Esophagus muscularis mucosa (tissue), 4 donors: ENCODE measurements at regions not wholly inside any gene's neighbourhood (a gene's known extent, or its start where the extent isn't known, plus 50 kb on each side); places are given as distances from the start of the nearest gene placed in this dataset.

Experiments
- DNase-seq: peaks from one replicate; pipeline ENCODE4 v3.0.0-alpha.2; 2017; ENCODE audit errors: extremely low spot score
- H3K27ac ChIP-seq, 4 donors: fragments of 200-600 bp; sonication (generic); replicated peaks in 1 of 4; 1 replicate in 3 of 4; 2 replicates in 1 of 4; pipeline ENCODE4 v1.5.1; 2016 to 2019; ENCODE audit warnings: mild to moderate bottlenecking in 1 of 4
- H3K27me3 ChIP-seq, 4 donors: fragments of 200-600 bp; sonication (generic); one replicate each; pipeline versions ENCODE4 v1.5.1 to v1.6.0; 2016 to 2019
- H3K36me3 ChIP-seq, 4 donors: fragments of 200-600 bp; sonication (generic); one replicate each; pipeline ENCODE4 v1.5.1; 2016 to 2019
- H3K4me1 ChIP-seq, 4 donors: fragments of 200-600 bp; sonication (generic); one replicate each; pipeline ENCODE4 v1.5.1; 2016 to 2019
- H3K4me3 ChIP-seq, 4 donors: fragments of 200-600 bp; sonication (generic); 1 replicate in 2 of 4; 2 replicates in 2 of 4; pipeline ENCODE4 v1.5.1; 2016 to 2019; ENCODE audit warnings: mild to moderate bottlenecking in 4 of 4, moderate library complexity in 1 of 4
- H3K9me3 ChIP-seq, 4 donors: fragments of 200-600 bp; sonication (generic); 1 replicate in 3 of 4; 2 replicates in 1 of 4; pipeline ENCODE4 v1.5.1; 2016 to 2019
- CTCF ChIP-seq, 3 experiments: fragments of 200-600 bp in 2 of 3; fragments of 450-650 bp in 1 of 3; sonication (generic) in 2 of 3; IDR thresholded peaks; one replicate each; pipeline ENCODE4 v1.5.1; 2017 to 2019; ENCODE audit warnings: antibody characterized with exemption in 3 of 3, mild to moderate bottlenecking in 2 of 3, moderate library complexity in 1 of 3
- EP300 ChIP-seq: sonication (generic); formaldehyde crosslinking; IDR thresholded peaks from one replicate; pipeline ENCODE4 v1.6.1; 2017; ENCODE audit warnings: antibody characterized with exemption
- POLR2A ChIP-seq: fragments of 450-650 bp; IDR thresholded peaks from one replicate; pipeline ENCODE4 v1.6.1; 2017; ENCODE audit warnings: antibody characterized with exemption, moderate library complexity, mild to moderate bottlenecking, low read depth
- POLR2AphosphoS5 ChIP-seq, 2 donors: sonication (generic); formaldehyde crosslinking; IDR thresholded peaks; one replicate each; pipeline ENCODE4 v1.6.1; 2017; ENCODE audit warnings: antibody characterized with exemption in 2 of 2
- WGBS: methylation state at CpG from one replicate; pipeline ENCODE4 v1.1.5; 2018; 5-methylcytosine and 5-hydroxymethylcytosine counted together
- intact Hi-C: fragments of 100-400 bp; cut with DNase I; formaldehyde crosslinking; loops from one replicate; pipeline ENCODE4 v1.15.1; 2023

GRCh38 chr1:104460880-104461279 is 711.2 kb downstream of the AMY1C start:
- TF ChIP-seq POLR2AphosphoS5 (IDR thresholded peaks at IDR 0.05) (no peak), POLR2A (no peak), CTCF (IDR thresholded peaks at IDR 0.05) (no peak), EP300 (no peak)
- intact Hi-C loops = no loop called here

GRCh38 chr1:104463126-104463697 is 713.5 kb downstream of the AMY1C start:
- H3K27me3 ChIP-seq = no peaks in the 10 kb centered on the region
- no peak overlapping the region for H3K27ac ChIP-seq
- no peaks in the 10 kb centered on the region for H3K36me3 ChIP-seq
- 90% methylated on average over 12 of the region's 12 CpGs for WGBS
- no peak for TF ChIP-seq POLR2AphosphoS5 (IDR thresholded peaks at IDR 0.05)
- no peak for TF ChIP-seq EP300
- TF ChIP-seq POLR2A = no peak
- TF ChIP-seq CTCF (IDR thresholded peaks at IDR 0.05) = no peak
- no peak overlapping the region for H3K4me3 ChIP-seq
- intact Hi-C loops = no loop called here
- no peaks in the 10 kb centered on the region for H3K4me1 ChIP-seq
- no peak for DNase-seq
- peaks cover 0 to 27% (median 8%) of the 10 kb centered on the region in 4 donors for H3K9me3 ChIP-seq

More at GRCh38 chr1:104460880-104461279, 711.2 kb downstream of the AMY1C start:
- Histone ChIP-seq H3K9me3 (peaks cover 0 to 27% (median 9%) of the 10 kb centered on the region in 4 donors), H3K27ac (no peak overlapping the region), H3K36me3 (no peaks in the 10 kb centered on the region), H3K4me3 (no peak overlapping the region), H3K4me1 (no peaks in the 10 kb centered on the region), H3K27me3 (no peaks in the 10 kb centered on the region)
- no peak for DNase-seq
- WGBS = 93% methylated on average over 1 of the region's 1 CpG

- Histone ChIP-seq H3K4me3 (no peak overlapping the region), H3K4me1 (no peaks in the 10 kb centered on the region), H3K9me3 (peaks cover 0 to 9% (median under 1%) of the 10 kb centered on the region in 4 donors), H3K27ac (no peak overlapping the region), H3K36me3 (no peaks in the 10 kb centered on the region), H3K27me3 (no peaks in the 10 kb centered on the region)
- 93% methylated on average over 8 of the region's 8 CpGs for WGBS
- TF ChIP-seq POLR2AphosphoS5 (IDR thresholded peaks at IDR 0.05) (no peak), POLR2A (no peak), EP300 (no peak), CTCF (IDR thresholded peaks at IDR 0.05) (no peak)
- intact Hi-C loops = no loop called here
- DNase-seq = no peak
These were observed 716.4 kb downstream of the AMY1C start for GRCh38 chr1:104466068-104466467.

- WGBS = 85% methylated on average over 5 of the region's 5 CpGs
- DNase-seq = no peak
- intact Hi-C loops = no loop called here
- TF ChIP-seq POLR2A (no peak), CTCF (IDR thresholded peaks at IDR 0.05) (no peak), POLR2AphosphoS5 (IDR thresholded peaks at IDR 0.05) (no peak)
- no peak overlapping the region for H3K4me3 ChIP-seq
- no peaks in the 10 kb centered on the region for H3K27me3 ChIP-seq
- peaks cover 0 to 4% (median 0%) of the 10 kb centered on the region in 4 donors for H3K9me3 ChIP-seq
- H3K4me1 ChIP-seq = no peaks in the 10 kb centered on the region
- no peaks in the 10 kb centered on the region for H3K36me3 ChIP-seq
- no peak overlapping the region for H3K27ac ChIP-seq
These were observed 717.9 kb downstream of the AMY1C start for GRCh38 chr1:104467590-104467989.

GRCh38 chr1:104468282-104468681 is 718.6 kb downstream of the AMY1C start:
- WGBS = 88% methylated on average over 4 of the region's 4 CpGs
- TF ChIP-seq CTCF (IDR thresholded peaks at IDR 0.05) (no peak), POLR2AphosphoS5 (IDR thresholded peaks at IDR 0.05) (no peak), EP300 (no peak), POLR2A (no peak)
- intact Hi-C loops = no loop called here
- Histone ChIP-seq H3K27me3 (no peaks in the 10 kb centered on the region), H3K27ac (no peak overlapping the region), H3K9me3 (peaks cover 0 to 4% (median 0%) of the 10 kb centered on the region in 4 donors), H3K4me1 (no peaks in the 10 kb centered on the region), H3K36me3 (no peaks in the 10 kb centered on the region), H3K4me3 (no peak overlapping the region)
- no peak for DNase-seq
